GM12878 (cell line): ENCODE measurements at regions not wholly inside any gene's neighbourhood (a gene's known extent, or its start where the extent isn't known, plus 50 kb on each side); places are given as distances from the start of the nearest gene placed in this dataset.

Experiments
- ATAC-seq: fragments of 200-7000 bp; cut with Tn5 transposase; 3 replicates; pipeline ENCODE4 v1.9.1; 2020; ENCODE audit warnings: mild to moderate bottlenecking, moderate library complexity
- BruUV-seq: library from RNA; stranded (reverse); fragments of 400-500 nt; replicated peaks from 2 replicates; lab custom pipeline; 2021; lab: Mats Ljungman, UMichigan
- CTCF ChIA-PET: fragments of 300-600 bp; sonication (Branson Sonifier 250); formaldehyde crosslinking; extraction: SDS; loops from one replicate; lab custom pipeline; 2021; ENCODE audit warnings: inconsistent platforms; lab: Yijun Ruan, JAX
- POLR2A ChIA-PET: fragments of 350-600 bp; formaldehyde crosslinking; extraction: SDS; loops from one replicate; lab custom pipeline; 2021; ENCODE audit warnings: inconsistent platforms; lab: Charles Lee
- RAD21 ChIA-PET: fragments of 300-600 bp; sonication (Branson Sonifier 250); formaldehyde crosslinking; loops from one replicate; lab custom pipeline; 2023; ENCODE audit warnings: antibody characterized with exemption; ENCODE audit not compliant: unreplicated experiment; lab: Charles Lee
- SMC1A ChIA-PET: fragments of 300-600 bp; sonication (Branson Sonifier 250); formaldehyde crosslinking; loops from one replicate; lab custom pipeline; 2023; ENCODE audit not compliant: unreplicated experiment, uncharacterized antibody; lab: Charles Lee
- DNase-seq: peaks from one replicate; pipeline ENCODE4 v3.0.0-alpha.2; 2011; ENCODE audit warnings: low read depth, low spot score
- FAIRE-seq: peaks from 3 replicates; lab custom pipeline; 2011; peaks lifted over from hg19 to GRCh38; lab: Jason Lieb, UNC
- H2AFZ ChIP-seq: 2 replicates; pipeline ENCODE4 v1.6.0; 2011; ENCODE audit warnings: low read depth, low read length, control low read depth; ENCODE audit not compliant: control insufficient read depth
- H3K27ac ChIP-seq: 2 replicates; pipeline ENCODE4 v1.5.1; 2011; ENCODE audit warnings: control low read depth; ENCODE audit not compliant: control insufficient read depth, insufficient read depth
- H3K27me3 ChIP-seq, 2 experiments: replicated peaks in 1 of 2; 2 replicates each; pipeline versions ENCODE4 v1.6.0 to v1.6.1; 2011; ENCODE audit warnings: low read length in 1 of 2; ENCODE audit not compliant: control insufficient read depth in 2 of 2, insufficient read depth in 2 of 2
- H3K36me3 ChIP-seq, 2 experiments: 2 replicates each; pipeline ENCODE4 v1.5.1; 2011; ENCODE audit warnings: low read length in 1 of 2; ENCODE audit not compliant: control insufficient read depth in 2 of 2, insufficient read depth in 2 of 2
- H3K4me1 ChIP-seq: 2 replicates; pipeline ENCODE4 v1.6.1; 2011; ENCODE audit warnings: mild to moderate bottlenecking, low read length, moderate library complexity, mixed read lengths; ENCODE audit not compliant: control insufficient read depth, insufficient read depth
- H3K4me2 ChIP-seq: 2 replicates; pipeline ENCODE4 v1.6.0; 2011; ENCODE audit warnings: control low read depth; ENCODE audit not compliant: control insufficient read depth, insufficient read depth
- H3K4me3 ChIP-seq: fragments of 200-600 bp; sonication (generic); 2 replicates; pipeline ENCODE4 v1.5.1; 2016
- H3K79me2 ChIP-seq: 2 replicates; pipeline ENCODE4 v1.6.0; 2011; ENCODE audit warnings: low read length; ENCODE audit not compliant: control insufficient read depth, insufficient read depth
- H3K9ac ChIP-seq: 2 replicates; pipeline ENCODE4 v1.8.0; 2011; ENCODE audit warnings: low read length, control low read depth, mixed read lengths; ENCODE audit not compliant: control insufficient read depth, insufficient read depth
- H3K9me3 ChIP-seq: replicated peaks from 3 replicates; pipeline ENCODE4 v1.5.1; 2011; ENCODE audit warnings: mild to moderate bottlenecking, low read length; ENCODE audit not compliant: control insufficient read depth, insufficient read depth
- H4K20me1 ChIP-seq: 2 replicates; pipeline ENCODE4 v1.6.0; 2011; ENCODE audit not compliant: control insufficient read depth, insufficient read depth
- GABPA ChIP-seq: IDR thresholded peaks from 2 replicates; pipeline ENCODE4 v1.6.1; 2014; ENCODE audit warnings: antibody characterized with exemption, low read depth, mild to moderate bottlenecking, inconsistent platforms
- HCFC1 ChIP-seq: fragments of 150-350 bp; IDR thresholded peaks from 2 replicates; pipeline ENCODE4 v1.6.1; 2014; ENCODE audit warnings: low read length
- MLLT1 ChIP-seq: fragments of 450-650 bp; IDR thresholded peaks from 2 replicates; pipeline ENCODE4 v1.6.1; 2016; ENCODE audit warnings: mild to moderate bottlenecking
- NFXL1 ChIP-seq: fragments of 450-650 bp; IDR thresholded peaks from 2 replicates; pipeline ENCODE4 v1.6.1; 2017; ENCODE audit warnings: antibody characterized with exemption, mild to moderate bottlenecking, borderline replicate concordance
- NR2C1 ChIP-seq: fragments of 450-650 bp; IDR thresholded peaks from 2 replicates; pipeline ENCODE4 v1.6.1; 2017; ENCODE audit warnings: antibody characterized with exemption, mild to moderate bottlenecking, moderate library complexity
- ZBTB33 ChIP-seq: fragments of 450-650 bp; IDR thresholded peaks from 2 replicates; pipeline ENCODE4 v1.6.1; 2017; ENCODE audit warnings: mild to moderate bottlenecking
- WGBS: methylation state at CpG from one replicate; pipeline ENCODE4 v1.1.6; 2016; ENCODE audit warnings: low lambda C conversion rate; ENCODE audit not compliant: insufficient replicate concordance, insufficient coverage; ENCODE audit errors: missing lambda C conversion rate; 5-methylcytosine and 5-hydroxymethylcytosine counted together
- in situ Hi-C: fragments of 300-500 bp; cut with MboI; formaldehyde crosslinking; loops from 9 replicates; pipeline ENCODE4 v1.14.3; 2018; ENCODE audit warnings: mixed read lengths
- intact Hi-C: fragments of 100-400 bp; cut with micrococcal nuclease; formaldehyde crosslinking; loops from one replicate; pipeline ENCODE4 v1.14.2; 2022; ENCODE audit not compliant: unreplicated experiment

DNA sequence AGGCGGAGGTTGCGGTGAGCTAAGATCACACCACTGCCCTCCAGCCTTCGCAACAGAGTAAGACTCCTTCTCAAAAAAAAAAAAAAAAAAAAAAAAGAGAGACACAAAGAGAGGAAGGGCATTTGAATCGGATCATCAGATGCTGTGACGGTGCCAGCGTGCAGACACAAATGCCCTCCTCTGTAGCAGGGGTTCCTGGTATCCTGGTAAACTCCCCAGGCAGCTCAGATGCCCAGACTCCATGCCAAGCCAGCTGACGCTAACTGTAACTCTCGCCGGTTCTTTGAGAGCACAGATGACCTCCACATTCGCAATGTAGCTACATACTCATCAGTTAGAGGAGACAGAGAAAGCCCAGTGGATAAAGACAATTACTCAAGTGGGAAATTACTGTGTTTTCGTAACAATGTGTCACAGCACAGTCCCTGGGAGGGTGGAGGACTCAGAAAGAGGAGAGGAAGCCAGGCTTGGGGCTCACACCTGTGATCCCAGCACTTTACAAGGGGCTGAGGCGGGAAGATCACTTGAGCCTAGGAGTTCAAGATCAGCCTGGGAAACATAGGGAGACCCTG lies 153.1 kb downstream of the BRD1 start:
- DNase-seq: no peak
- H3K36me3 ChIP-seq: no peaks in the 10 kb centered on the region
- no peak for TF ChIP-seq HCFC1
- no peak for TF ChIP-seq ZBTB33
- no peak for TF ChIP-seq MLLT1
- TF ChIP-seq NR2C1: no peak
- TF ChIP-seq NFXL1: no peak
- no peak for TF ChIP-seq GABPA
- ChIA-PET CTCF (no interaction called here), SMC1A (no interaction called here), POLR2A (no interaction called here), RAD21 (no interaction called here)
- no peaks in the 10 kb centered on the region for H3K4me1 ChIP-seq
- H2AFZ ChIP-seq: no peak overlapping the region
- no peaks in the 10 kb centered on the region; the same call in 2 of the 3 replicates for H3K9me3 ChIP-seq
- no peaks in the 10 kb centered on the region for H4K20me1 ChIP-seq
- H3K79me2 ChIP-seq: no peaks in the 10 kb centered on the region
- no peak overlapping the region for H3K4me2 ChIP-seq
- no peak for FAIRE-seq
- no peak for ATAC-seq
- no peak overlapping the region for H3K4me3 ChIP-seq
- in situ Hi-C loops (no loop called here), intact Hi-C loops (no loop called here)
- no peak overlapping the region for H3K9ac ChIP-seq
- H3K27me3 ChIP-seq: peaks cover 2 to 5% of the 10 kb centered on the region in 2 experiments; a peak in 2 of 4 replicates
- no peak overlapping the region for H3K27ac ChIP-seq
- BruUV-seq: no TSS peak
- 61% methylated on average over 11 of the region's 12 CpGs for WGBS
